ENCODE measurements at regions not wholly inside any gene's neighbourhood (a gene's known extent, or its start where the extent isn't known, plus 50 kb on each side); places are given as distances from the start of the nearest gene placed in this dataset.

GRCh38 chr18:44054514-44054913 is 626.2 kb upstream of the SETBP1 start:
- ChIA-PET CTCF (no interaction called here), POLR2A (no interaction called here)
- 100% methylated on average over 1 of the region's 1 CpG for WGBS (ENCODE audit: insufficient coverage)

GRCh38 chr18:44060197-44060596 is 620.5 kb upstream of the SETBP1 start:
- 95% methylated on average over 3 of the region's 3 CpGs for WGBS (ENCODE audit: insufficient coverage)
- Histone ChIP-seq H3K4me1 (ENCODE audit: control extremely low read depth in 1 of 4, control insufficient read depth in 4 of 4, insufficient read depth in 4 of 4, low read length in 3 of 4) (no peaks in the 10 kb centered on the region), H3K27me3 (replicated peaks in 2 of 5; ENCODE audit: control insufficient read depth in 4 of 5, insufficient read depth in 5 of 5, low read length in 4 of 5) (no peaks in the 10 kb centered on the region), H3K4me3 (ENCODE audit: control insufficient read depth in 1 of 7, extremely low read depth in 1 of 7, insufficient read depth in 4 of 7, low read depth in 2 of 7, low read length in 6 of 7) (no peak overlapping the region), H3K36me3 (ENCODE audit: control insufficient read depth in 4 of 4, insufficient read depth in 4 of 4, low read length in 3 of 4) (no peaks in the 10 kb centered on the region), H3K27ac (ENCODE audit: insufficient read depth in 1 of 2, low read depth in 1 of 2, low read length in 2 of 2, poor library complexity in 1 of 2, severe bottlenecking in 2 of 2) (no peak overlapping the region), H3K9me3 (ENCODE audit: control extremely low read depth in 1 of 5, control insufficient read depth in 4 of 5, insufficient read depth in 2 of 5, low read depth in 1 of 5, low read length in 4 of 5) (peaks cover 0 to 6% (median 0%) of the 10 kb centered on the region in 5 experiments)
- no peak for DNase-seq
- ChIA-PET POLR2A (no interaction called here), CTCF (no interaction called here)

More at GRCh38 chr18:44054514-44054913, 626.2 kb upstream of the SETBP1 start:
- no peaks in the 10 kb centered on the region for H3K4me1 ChIP-seq (ENCODE audit: control extremely low read depth in 1 of 4, control insufficient read depth in 4 of 4, insufficient read depth in 4 of 4, low read length in 3 of 4)
- no peaks in the 10 kb centered on the region for H3K36me3 ChIP-seq (ENCODE audit: control insufficient read depth in 4 of 4, insufficient read depth in 4 of 4, low read length in 3 of 4)
- no peak for DNase-seq
- no peak overlapping the region for H3K4me3 ChIP-seq (ENCODE audit: control insufficient read depth in 1 of 7, extremely low read depth in 1 of 7, insufficient read depth in 4 of 7, low read depth in 2 of 7, low read length in 6 of 7)
- H3K9me3 ChIP-seq (ENCODE audit: control extremely low read depth in 1 of 5, control insufficient read depth in 4 of 5, insufficient read depth in 2 of 5, low read depth in 1 of 5, low read length in 4 of 5): peaks cover 0 to 2% (median 0%) of the 10 kb centered on the region in 5 experiments
- no peaks in the 10 kb centered on the region for H3K27me3 ChIP-seq (replicated peaks in 2 of 5; ENCODE audit: control insufficient read depth in 4 of 5, insufficient read depth in 5 of 5, low read length in 4 of 5)
- H3K27ac ChIP-seq (ENCODE audit: insufficient read depth in 1 of 2, low read depth in 1 of 2, low read length in 2 of 2, poor library complexity in 1 of 2, severe bottlenecking in 2 of 2): no peak overlapping the region

GRCh38 chr18:44061438-44061837 is 619.2 kb upstream of the SETBP1 start:
- POLR2A ChIA-PET: no interaction called here
- WGBS (ENCODE audit: insufficient coverage): 100% methylated on average over 4 of the region's 7 CpGs
- CTCF ChIA-PET: no interaction called here

GRCh38 chr18:44062345-44062744 is 618.3 kb upstream of the SETBP1 start:
- Histone ChIP-seq H3K27me3 (replicated peaks in 2 of 5; ENCODE audit: control insufficient read depth in 4 of 5, insufficient read depth in 5 of 5, low read length in 4 of 5) (no peaks in the 10 kb centered on the region), H3K36me3 (ENCODE audit: control insufficient read depth in 4 of 4, insufficient read depth in 4 of 4, low read length in 3 of 4) (no peaks in the 10 kb centered on the region), H3K27ac (ENCODE audit: insufficient read depth in 1 of 2, low read depth in 1 of 2, low read length in 2 of 2, poor library complexity in 1 of 2, severe bottlenecking in 2 of 2) (no peak overlapping the region), H3K4me3 (ENCODE audit: control insufficient read depth in 1 of 7, extremely low read depth in 1 of 7, insufficient read depth in 4 of 7, low read depth in 2 of 7, low read length in 6 of 7) (no peak overlapping the region), H3K9me3 (ENCODE audit: control extremely low read depth in 1 of 5, control insufficient read depth in 4 of 5, insufficient read depth in 2 of 5, low read depth in 1 of 5, low read length in 4 of 5) (peaks cover 0 to 6% (median 0%) of the 10 kb centered on the region in 5 experiments), H3K4me1 (ENCODE audit: control extremely low read depth in 1 of 4, control insufficient read depth in 4 of 4, insufficient read depth in 4 of 4, low read length in 3 of 4) (no peaks in the 10 kb centered on the region)
- ChIA-PET CTCF (no interaction called here), POLR2A (no interaction called here)
- no peak for DNase-seq
- 88% methylated on average over 2 of the region's 4 CpGs for WGBS (ENCODE audit: insufficient coverage)

More at GRCh38 chr18:44061438-44061837, 619.2 kb upstream of the SETBP1 start:
- no peak overlapping the region for H3K27ac ChIP-seq (ENCODE audit: insufficient read depth in 1 of 2, low read depth in 1 of 2, low read length in 2 of 2, poor library complexity in 1 of 2, severe bottlenecking in 2 of 2)
- H3K27me3 ChIP-seq (replicated peaks in 2 of 5; ENCODE audit: control insufficient read depth in 4 of 5, insufficient read depth in 5 of 5, low read length in 4 of 5): no peaks in the 10 kb centered on the region
- DNase-seq: no peak
- no peaks in the 10 kb centered on the region for H3K36me3 ChIP-seq (ENCODE audit: control insufficient read depth in 4 of 4, insufficient read depth in 4 of 4, low read length in 3 of 4)
- H3K4me3 ChIP-seq (ENCODE audit: control insufficient read depth in 1 of 7, extremely low read depth in 1 of 7, insufficient read depth in 4 of 7, low read depth in 2 of 7, low read length in 6 of 7): no peak overlapping the region
- H3K9me3 ChIP-seq (ENCODE audit: control extremely low read depth in 1 of 5, control insufficient read depth in 4 of 5, insufficient read depth in 2 of 5, low read depth in 1 of 5, low read length in 4 of 5): peaks cover 0 to 6% (median 0%) of the 10 kb centered on the region in 5 experiments
- no peaks in the 10 kb centered on the region for H3K4me1 ChIP-seq (ENCODE audit: control extremely low read depth in 1 of 4, control insufficient read depth in 4 of 4, insufficient read depth in 4 of 4, low read length in 3 of 4)

GRCh38 chr18:44065206-44065605 is 615.5 kb upstream of the SETBP1 start:
- H3K4me3 ChIP-seq (ENCODE audit: control insufficient read depth in 1 of 7, extremely low read depth in 1 of 7, insufficient read depth in 4 of 7, low read depth in 2 of 7, low read length in 6 of 7): no peak overlapping the region
- peaks cover 0 to 4% (median 0%) of the 10 kb centered on the region in 5 experiments for H3K9me3 ChIP-seq (ENCODE audit: control extremely low read depth in 1 of 5, control insufficient read depth in 4 of 5, insufficient read depth in 2 of 5, low read depth in 1 of 5, low read length in 4 of 5)
- no peaks in the 10 kb centered on the region for H3K36me3 ChIP-seq (ENCODE audit: control insufficient read depth in 4 of 4, insufficient read depth in 4 of 4, low read length in 3 of 4)
- POLR2A ChIA-PET: no interaction called here
- no peak for DNase-seq
- CTCF ChIA-PET: no interaction called here
- WGBS (ENCODE audit: insufficient coverage): 91% methylated on average over 3 of the region's 3 CpGs
- H3K27me3 ChIP-seq (replicated peaks in 2 of 5; ENCODE audit: control insufficient read depth in 4 of 5, insufficient read depth in 5 of 5, low read length in 4 of 5): no peaks in the 10 kb centered on the region
- H3K4me1 ChIP-seq (ENCODE audit: control extremely low read depth in 1 of 4, control insufficient read depth in 4 of 4, insufficient read depth in 4 of 4, low read length in 3 of 4): no peaks in the 10 kb centered on the region
- no peak overlapping the region for H3K27ac ChIP-seq (ENCODE audit: insufficient read depth in 1 of 2, low read depth in 1 of 2, low read length in 2 of 2, poor library complexity in 1 of 2, severe bottlenecking in 2 of 2)

GRCh38 chr18:44066541-44066940 is 614.1 kb upstream of the SETBP1 start:
- 100% methylated on average over 1 of the region's 1 CpG for WGBS (ENCODE audit: insufficient coverage)
- H3K9me3 ChIP-seq (ENCODE audit: control extremely low read depth in 1 of 5, control insufficient read depth in 4 of 5, insufficient read depth in 2 of 5, low read depth in 1 of 5, low read length in 4 of 5): peaks cover 0 to 3% (median 0%) of the 10 kb centered on the region in 5 experiments
- H3K27me3 ChIP-seq (replicated peaks in 2 of 5; ENCODE audit: control insufficient read depth in 4 of 5, insufficient read depth in 5 of 5, low read length in 4 of 5): no peaks in the 10 kb centered on the region
- ChIA-PET POLR2A (no interaction called here), CTCF (no interaction called here)
- no peak overlapping the region for H3K4me3 ChIP-seq (ENCODE audit: control insufficient read depth in 1 of 7, extremely low read depth in 1 of 7, insufficient read depth in 4 of 7, low read depth in 2 of 7, low read length in 6 of 7)
- DNase-seq: no peak
- H3K4me1 ChIP-seq (ENCODE audit: control extremely low read depth in 1 of 4, control insufficient read depth in 4 of 4, insufficient read depth in 4 of 4, low read length in 3 of 4): no peaks in the 10 kb centered on the region
- no peaks in the 10 kb centered on the region for H3K36me3 ChIP-seq (ENCODE audit: control insufficient read depth in 4 of 4, insufficient read depth in 4 of 4, low read length in 3 of 4)
- no peak overlapping the region for H3K27ac ChIP-seq (ENCODE audit: insufficient read depth in 1 of 2, low read depth in 1 of 2, low read length in 2 of 2, poor library complexity in 1 of 2, severe bottlenecking in 2 of 2)

GRCh38 chr18:44067186-44067585 is 613.5 kb upstream of the SETBP1 start:
- DNase-seq: no peak
- peaks cover 0 to 3% (median 0%) of the 10 kb centered on the region in 5 experiments for H3K9me3 ChIP-seq (ENCODE audit: control extremely low read depth in 1 of 5, control insufficient read depth in 4 of 5, insufficient read depth in 2 of 5, low read depth in 1 of 5, low read length in 4 of 5)
- CTCF ChIA-PET: no interaction called here
- no peak overlapping the region for H3K27ac ChIP-seq (ENCODE audit: insufficient read depth in 1 of 2, low read depth in 1 of 2, low read length in 2 of 2, poor library complexity in 1 of 2, severe bottlenecking in 2 of 2)
- WGBS (ENCODE audit: insufficient coverage): no CpG with 5 or more reads among the region's 2 CpGs
- H3K36me3 ChIP-seq (ENCODE audit: control insufficient read depth in 4 of 4, insufficient read depth in 4 of 4, low read length in 3 of 4): no peaks in the 10 kb centered on the region
- H3K4me3 ChIP-seq (ENCODE audit: control insufficient read depth in 1 of 7, extremely low read depth in 1 of 7, insufficient read depth in 4 of 7, low read depth in 2 of 7, low read length in 6 of 7): no peak overlapping the region
- H3K27me3 ChIP-seq (replicated peaks in 2 of 5; ENCODE audit: control insufficient read depth in 4 of 5, insufficient read depth in 5 of 5, low read length in 4 of 5): no peaks in the 10 kb centered on the region
- POLR2A ChIA-PET: no interaction called here
- no peaks in the 10 kb centered on the region for H3K4me1 ChIP-seq (ENCODE audit: control extremely low read depth in 1 of 4, control insufficient read depth in 4 of 4, insufficient read depth in 4 of 4, low read length in 3 of 4)
